Kasumi-1 (cell line): ENCODE measurements at regions not wholly inside any gene's neighbourhood (a gene's known extent, or its start where the extent isn't known, plus 50 kb on each side); places are given as distances from the start of the nearest gene placed in this dataset.

ENCODE experiments used
- DNase-seq, 2 experiments: peaks; one replicate each; lab custom pipeline; 2025; lab: John Stamatoyannopoulos, UW

DNA sequence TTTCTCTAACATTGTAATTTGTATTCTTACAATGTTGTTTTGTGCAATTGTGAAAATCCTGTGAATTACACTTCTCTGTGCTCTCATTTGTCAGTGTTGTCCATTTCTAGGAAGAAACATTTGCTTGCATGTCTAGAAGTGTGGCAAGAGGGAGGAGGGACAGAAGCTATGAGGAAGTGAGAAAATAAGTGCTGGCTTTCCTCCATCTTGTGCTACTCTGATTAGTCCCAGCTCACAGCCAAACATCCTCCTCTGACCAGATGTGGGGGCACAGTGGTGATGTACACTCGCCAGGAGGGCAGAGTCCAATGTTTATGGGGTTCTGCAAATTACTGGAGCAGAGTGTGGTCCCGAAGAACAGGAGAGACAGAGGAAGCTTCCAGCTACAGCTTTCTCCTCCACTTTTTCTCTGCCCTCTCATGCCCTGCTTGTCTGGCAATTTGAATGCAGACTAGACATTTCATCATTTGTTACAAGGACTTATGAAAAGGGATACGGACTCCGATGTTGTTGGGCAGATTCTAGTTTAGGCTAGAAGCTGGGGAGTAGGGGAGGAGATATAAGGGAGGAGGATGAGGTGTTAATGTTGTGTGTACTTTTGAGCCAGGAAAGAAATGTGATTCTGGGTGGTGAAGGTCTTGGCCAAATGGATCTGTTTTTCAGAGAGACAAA is 131.0 kb upstream of the C1GALT1 start:
- peak in 1 of 2 experiments; percentile 7 for DNase-seq

- no peak for DNase-seq
Observed at GRCh38 chr7:7054252-7054830, 128.0 kb upstream of the C1GALT1 start.

GRCh38 chr7:7060828-7061599 is 121.3 kb upstream of the C1GALT1 start:
- no peak for DNase-seq

- no peak for DNase-seq
Observed at GRCh38 chr7:7077945-7078344, 104.4 kb upstream of the C1GALT1 start.

GRCh38 chr7:7080802-7081201 is 101.5 kb upstream of the C1GALT1 start:
- DNase-seq: no peak

GRCh38 chr7:7090460-7090859 is 91.9 kb upstream of the C1GALT1 start:
- DNase-seq: no peak

- no peak for DNase-seq
Observed at GRCh38 chr7:7098280-7098818, 84.0 kb upstream of the C1GALT1 start.

GRCh38 chr7:7099584-7100014 is 82.7 kb upstream of the C1GALT1 start:
- DNase-seq: peak; percentile 18 to 33

DNA sequence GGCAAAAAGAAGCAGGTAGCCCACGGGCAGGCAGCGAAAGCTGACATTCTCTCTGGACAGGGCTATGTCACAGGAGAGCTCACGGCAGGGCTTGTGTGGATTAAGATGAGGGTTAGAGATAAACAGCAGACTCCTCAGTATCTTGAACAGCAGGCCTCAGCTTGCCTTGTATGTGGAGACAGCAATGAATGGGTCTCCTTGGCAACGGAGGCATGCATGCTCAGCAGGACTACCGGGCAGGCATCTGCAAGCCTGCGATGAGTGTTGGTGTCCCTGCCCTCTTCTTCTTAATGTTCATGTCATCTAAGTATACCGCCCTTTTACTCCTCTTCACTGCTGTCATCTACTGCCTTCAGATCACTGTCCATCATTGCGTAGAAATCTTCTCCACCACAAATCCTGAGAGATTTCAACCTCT is 81.9 kb upstream of the C1GALT1 start:
- DNase-seq: no peak

- no peak for DNase-seq
Observed at GRCh38 chr7:7102906-7103305, 79.4 kb upstream of the C1GALT1 start.

DNA sequence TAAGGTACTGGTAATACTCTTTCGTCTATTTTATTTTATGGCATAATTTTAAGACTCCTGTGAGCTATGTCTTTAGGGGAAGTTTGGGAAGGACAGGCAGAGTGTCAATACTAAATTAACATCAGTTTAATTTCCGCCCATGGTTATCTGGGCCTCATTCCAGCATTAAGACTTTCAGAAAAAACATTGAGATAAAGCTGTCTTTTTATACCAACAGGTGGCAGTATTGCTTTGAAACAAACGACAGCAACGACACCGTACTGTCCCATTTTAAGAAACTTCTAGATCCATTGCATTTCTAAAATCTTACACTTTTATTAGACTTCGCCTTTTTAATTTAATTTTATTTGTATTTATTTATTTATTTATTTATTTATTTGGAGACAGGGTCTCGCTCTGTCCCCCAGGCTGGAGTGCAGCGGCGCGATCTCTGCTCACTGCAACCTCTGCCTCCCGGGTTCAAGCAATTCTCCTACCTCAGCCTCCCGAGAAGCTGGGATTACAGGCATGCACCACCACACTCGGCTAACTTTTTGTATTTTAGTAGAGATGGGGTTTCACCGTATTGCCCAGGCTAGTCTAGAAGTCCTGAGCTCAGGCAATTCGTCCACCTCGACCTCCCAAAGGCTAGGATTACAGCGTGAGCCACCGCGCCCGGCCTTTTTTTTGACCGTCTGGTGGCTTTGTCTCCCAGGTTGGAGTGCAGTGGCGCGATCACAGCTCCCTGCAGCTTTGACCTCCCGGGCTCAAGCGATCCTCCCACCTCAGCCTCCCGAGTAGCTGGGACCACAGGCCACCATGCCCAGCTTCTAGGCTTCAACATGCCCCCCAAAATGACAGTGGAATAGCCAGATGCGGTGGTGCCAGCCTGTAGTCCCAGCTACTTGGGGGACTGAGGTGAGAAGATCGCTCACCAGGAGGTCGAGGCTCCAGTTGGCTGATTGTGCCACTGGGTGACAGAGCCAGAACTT is 78.7 kb upstream of the C1GALT1 start:
- DNase-seq: peak; percentile 3 to 41

DNA sequence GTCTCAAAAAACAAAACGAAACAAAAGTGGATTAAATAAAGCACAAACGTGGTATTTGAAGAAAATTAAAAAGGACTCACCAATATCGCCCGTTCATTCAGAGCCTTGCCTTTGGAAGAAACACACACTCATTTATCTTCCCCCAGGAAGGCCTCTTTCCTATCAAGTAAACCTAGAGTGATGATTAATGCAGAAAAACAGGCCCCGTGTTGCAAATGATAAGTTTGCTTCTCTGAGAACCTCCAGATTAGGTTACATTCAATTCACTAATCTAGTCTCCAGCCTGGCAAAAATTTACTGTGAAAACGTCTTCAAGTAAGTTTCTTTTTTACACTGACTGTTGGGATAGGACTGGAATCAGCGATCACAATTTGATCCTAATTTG is 78.0 kb upstream of the C1GALT1 start:
- no peak for DNase-seq

DNA sequence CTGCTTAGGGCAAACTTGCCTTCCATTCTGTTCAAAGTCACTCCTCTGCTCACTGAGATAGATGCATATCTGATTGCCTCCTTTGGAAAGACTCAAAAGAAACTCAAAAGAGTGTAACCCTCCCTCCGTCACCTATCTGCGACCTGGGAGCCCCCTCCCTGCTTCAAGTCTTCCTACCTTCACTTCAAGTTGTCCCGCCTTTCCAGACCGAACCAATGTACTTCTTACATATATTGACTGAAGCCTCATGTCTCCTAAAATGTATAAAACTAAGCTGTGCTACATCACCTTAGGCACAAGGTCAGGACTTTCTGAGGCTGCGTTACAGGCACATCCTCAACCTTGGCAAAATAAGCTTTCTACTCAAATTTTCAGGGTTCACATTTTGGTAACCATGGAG is 77.4 kb upstream of the C1GALT1 start:
- no peak for DNase-seq

DNA sequence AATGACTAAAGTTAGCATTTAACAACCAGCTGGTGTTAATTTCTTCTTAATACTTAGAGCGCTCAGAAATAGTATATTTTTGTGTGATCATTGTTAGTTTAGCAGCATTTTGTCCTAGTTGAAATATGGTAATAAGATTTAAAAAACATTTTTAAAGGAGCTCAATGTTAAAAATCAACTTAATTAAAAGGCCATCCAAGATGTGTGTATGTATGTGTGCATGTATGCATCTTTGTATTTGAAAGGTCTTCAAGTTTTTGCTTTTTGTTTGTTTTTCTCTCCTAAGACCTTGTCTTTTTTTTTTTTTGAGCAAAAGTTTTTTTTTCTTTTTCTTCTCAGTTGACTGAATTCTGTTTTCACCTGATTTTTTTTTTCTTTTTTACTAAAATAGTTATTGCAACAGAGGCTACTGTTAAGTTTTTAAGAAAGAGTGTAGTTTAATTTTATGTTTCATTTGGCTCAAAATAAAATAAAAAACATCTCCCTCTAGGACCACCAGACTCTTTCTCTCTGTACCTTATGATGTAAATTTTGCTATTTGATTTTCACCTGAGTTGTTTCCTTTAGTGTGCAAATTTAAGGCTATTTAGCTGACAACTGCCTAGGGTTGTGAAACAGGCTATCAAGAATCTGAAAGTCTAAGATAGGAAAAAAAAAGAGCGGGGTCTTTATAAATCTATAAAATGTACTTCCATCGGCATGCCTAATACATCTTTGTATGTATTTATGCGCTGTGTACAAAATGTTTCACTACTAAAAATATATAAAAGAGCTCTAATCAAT is 76.4 kb upstream of the C1GALT1 start:
- DNase-seq: no peak

GRCh38 chr7:7108931-7109330 is 73.4 kb upstream of the C1GALT1 start:
- no peak for DNase-seq

- no peak for DNase-seq
Observed at GRCh38 chr7:7109934-7110333, 72.4 kb upstream of the C1GALT1 start.

GRCh38 chr7:7110706-7111105 is 71.6 kb upstream of the C1GALT1 start:
- DNase-seq: no peak

DNA sequence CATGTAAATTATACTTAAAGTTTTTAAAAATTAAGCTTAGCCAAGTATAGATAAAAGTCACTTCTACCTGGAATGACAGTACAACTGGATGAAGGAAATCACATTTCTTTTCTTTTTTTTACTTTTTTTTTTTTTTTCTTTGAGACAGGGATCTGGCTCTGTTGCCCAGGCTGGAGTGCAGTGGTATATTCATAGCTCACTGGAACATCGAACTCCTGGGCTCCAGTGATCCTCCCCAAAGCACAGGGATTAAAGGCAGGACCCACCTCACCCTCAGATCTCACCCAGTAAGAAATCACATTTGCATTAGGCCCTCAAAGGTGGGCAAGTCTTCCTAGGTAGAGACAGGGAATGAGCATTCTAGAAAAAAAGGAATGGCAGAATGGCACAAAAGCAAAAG is 69.5 kb upstream of the C1GALT1 start:
- DNase-seq: no peak

DNA sequence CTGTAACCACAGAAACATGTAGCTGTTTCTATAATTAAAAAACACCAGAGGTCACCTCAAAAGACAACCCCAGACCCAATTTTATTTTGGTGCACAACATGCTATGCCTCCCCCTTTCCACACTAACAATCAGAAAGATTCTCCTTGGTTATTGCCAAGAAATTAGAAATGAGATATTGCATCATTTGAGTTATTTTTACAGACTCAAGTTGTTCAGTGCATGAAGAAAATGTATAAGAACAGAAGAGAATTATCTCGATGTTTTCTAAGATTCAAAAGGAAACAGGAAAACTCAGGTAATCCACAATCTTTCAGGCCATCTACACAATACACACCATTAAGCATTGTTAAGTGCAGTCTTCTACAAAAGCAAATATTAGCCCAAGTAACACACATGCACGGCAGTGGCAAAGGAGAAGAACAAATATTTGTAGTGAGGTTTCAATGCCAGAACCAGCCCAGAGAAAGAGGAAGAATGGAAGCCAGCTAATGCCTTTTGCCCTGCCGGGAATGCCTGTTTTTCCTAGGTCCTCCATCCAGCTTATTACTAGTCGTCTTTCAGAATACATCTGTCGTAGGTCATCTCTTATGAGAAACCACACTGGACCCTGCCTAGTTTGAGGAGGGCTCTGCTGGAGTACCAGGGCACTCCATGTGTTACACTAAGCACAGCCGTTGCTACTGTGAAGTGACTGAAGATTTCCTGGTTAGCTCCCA is 67.6 kb upstream of the C1GALT1 start:
- DNase-seq: no peak

DNA sequence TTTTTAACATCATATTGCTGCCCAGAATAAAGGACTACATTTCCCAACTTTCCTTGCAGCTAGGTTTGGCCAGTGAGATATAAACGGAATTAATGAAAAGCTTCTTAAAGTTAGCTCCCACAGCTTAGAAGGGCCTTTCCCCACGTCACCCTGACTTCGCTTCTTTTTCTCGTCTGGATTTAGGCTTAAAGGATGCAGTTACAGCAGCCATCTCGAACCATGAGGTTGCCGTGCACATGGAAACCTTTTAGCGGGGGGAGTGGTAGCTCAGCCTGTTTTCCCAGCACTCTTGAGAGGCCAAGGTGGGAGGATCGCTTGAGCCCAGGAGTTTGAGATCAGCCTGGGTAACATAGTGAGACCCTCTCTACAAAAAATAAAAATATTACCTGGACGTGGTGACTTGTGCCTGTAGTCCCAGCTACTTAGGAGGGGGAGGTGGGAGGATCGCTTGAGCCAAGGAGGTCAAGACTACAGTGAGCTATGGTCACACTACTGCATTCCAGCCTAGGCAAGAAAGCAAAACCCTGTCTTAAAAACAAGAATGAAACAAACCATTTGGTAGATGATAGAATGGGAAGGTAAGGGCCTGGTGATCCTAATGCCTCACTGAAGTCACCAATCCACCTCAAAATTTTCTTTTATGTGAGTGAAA is 64.3 kb upstream of the C1GALT1 start:
- no peak for DNase-seq
